Right lobe of liver (tissue), 4 donors: ENCODE measurements at regions not wholly inside any gene's neighbourhood (a gene's known extent, or its start where the extent isn't known, plus 50 kb on each side); places are given as distances from the start of the nearest gene placed in this dataset.

Source experiments
- CTCF ChIP-seq, 4 donors: fragments of 200-600 bp in 3 of 4; fragments of 450-650 bp in 1 of 4; IDR thresholded peaks; one replicate each; pipeline versions ENCODE4 v1.5.1 to v1.8.0; 2016 to 2022; ENCODE audit warnings: antibody characterized with exemption in 4 of 4, mild to moderate bottlenecking in 2 of 4
- POLR2A ChIP-seq: fragments of 450-650 bp; IDR thresholded peaks from one replicate; pipeline ENCODE4 v1.6.1; 2017; ENCODE audit warnings: antibody characterized with exemption, mild to moderate bottlenecking
- donor health status: DM: no; HTN: no; CAD: no.
- donor health status: DM: no; HTN: no; CAD: no.
- donor health status: DM: no; HTN: yes; CAD: no.

DNA sequence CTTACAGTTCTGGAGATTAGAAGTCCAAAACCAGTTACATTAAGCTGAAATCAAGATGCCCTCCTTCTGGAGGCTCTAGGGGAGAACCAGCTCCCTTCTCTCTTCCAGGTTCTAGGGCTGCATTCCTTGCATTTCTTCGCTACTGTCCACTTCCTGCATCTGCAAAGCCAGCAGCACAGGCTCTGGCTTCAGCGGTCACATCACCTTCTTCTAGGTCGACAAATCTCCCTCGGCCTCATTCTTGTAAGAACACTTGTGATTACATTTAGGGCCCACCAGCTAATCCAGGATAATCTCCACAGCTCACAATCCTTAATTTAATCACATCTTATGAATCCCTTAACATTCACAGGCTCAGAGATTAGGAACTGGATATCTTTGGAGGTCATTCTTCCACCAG is 73.8 kb downstream of the MINAR1 start:
- TF ChIP-seq POLR2A: no peak
- no peak for TF ChIP-seq CTCF (IDR thresholded peaks at IDR 0.05)
